Fibroblast of mammary gland (primary cell): ENCODE measurements at regions not wholly inside any gene's neighbourhood (a gene's known extent, or its start where the extent isn't known, plus 50 kb on each side); places are given as distances from the start of the nearest gene placed in this dataset.

Experiments
- DNase-seq: peaks from one replicate; pipeline ENCODE4 v3.0.0-alpha.2; 2010; ENCODE audit warnings: low read depth
- H3K4me3 ChIP-seq: 2 replicates; pipeline ENCODE4 v1.5.1; 2011; ENCODE audit warnings: low read depth, mild to moderate bottlenecking, low read length, moderate library complexity; ENCODE audit not compliant: control insufficient read depth
- TF ChIP-seq, protein P1 (sequence below): conservative IDR thresholded peaks from 2 replicates; pipeline ENCODE4 v1.5.1; 2011; ENCODE audit warnings: low read depth, low read length, inconsistent platforms; ENCODE audit not compliant: control insufficient read depth, insufficient read depth

DNA sequence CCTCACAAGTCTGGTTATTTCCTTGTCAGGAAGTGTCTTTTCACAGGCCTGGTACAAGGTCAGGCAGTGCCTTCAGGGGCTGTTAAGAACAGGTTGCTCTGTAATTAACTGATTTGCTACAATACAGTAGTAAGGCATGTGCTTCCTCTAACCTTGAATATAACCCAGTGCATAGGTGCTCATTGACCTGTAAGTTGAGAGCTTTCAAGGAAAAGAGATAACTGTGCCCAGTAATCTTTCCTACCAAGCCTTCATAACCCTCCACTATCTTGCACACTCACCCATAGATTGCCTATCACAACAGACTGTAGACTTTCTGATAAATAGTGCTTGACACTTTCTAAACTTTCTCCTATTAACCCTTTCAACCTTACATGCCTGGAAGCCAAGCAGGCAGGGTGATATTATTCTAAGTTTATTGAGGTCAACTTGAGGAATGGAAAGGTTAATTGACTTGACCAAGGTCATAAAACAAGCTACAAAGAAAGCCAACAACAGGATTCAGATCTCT, 148.1 kb downstream of the PPARGC1A start:
- TF ChIP-seq, protein P1, sequence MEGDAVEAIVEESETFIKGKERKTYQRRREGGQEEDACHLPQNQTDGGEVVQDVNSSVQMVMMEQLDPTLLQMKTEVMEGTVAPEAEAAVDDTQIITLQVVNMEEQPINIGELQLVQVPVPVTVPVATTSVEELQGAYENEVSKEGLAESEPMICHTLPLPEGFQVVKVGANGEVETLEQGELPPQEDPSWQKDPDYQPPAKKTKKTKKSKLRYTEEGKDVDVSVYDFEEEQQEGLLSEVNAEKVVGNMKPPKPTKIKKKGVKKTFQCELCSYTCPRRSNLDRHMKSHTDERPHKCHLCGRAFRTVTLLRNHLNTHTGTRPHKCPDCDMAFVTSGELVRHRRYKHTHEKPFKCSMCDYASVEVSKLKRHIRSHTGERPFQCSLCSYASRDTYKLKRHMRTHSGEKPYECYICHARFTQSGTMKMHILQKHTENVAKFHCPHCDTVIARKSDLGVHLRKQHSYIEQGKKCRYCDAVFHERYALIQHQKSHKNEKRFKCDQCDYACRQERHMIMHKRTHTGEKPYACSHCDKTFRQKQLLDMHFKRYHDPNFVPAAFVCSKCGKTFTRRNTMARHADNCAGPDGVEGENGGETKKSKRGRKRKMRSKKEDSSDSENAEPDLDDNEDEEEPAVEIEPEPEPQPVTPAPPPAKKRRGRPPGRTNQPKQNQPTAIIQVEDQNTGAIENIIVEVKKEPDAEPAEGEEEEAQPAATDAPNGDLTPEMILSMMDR, result no peak
- DNase-seq, result no peak
- H3K4me3 ChIP-seq, result no peak overlapping the region

DNA sequence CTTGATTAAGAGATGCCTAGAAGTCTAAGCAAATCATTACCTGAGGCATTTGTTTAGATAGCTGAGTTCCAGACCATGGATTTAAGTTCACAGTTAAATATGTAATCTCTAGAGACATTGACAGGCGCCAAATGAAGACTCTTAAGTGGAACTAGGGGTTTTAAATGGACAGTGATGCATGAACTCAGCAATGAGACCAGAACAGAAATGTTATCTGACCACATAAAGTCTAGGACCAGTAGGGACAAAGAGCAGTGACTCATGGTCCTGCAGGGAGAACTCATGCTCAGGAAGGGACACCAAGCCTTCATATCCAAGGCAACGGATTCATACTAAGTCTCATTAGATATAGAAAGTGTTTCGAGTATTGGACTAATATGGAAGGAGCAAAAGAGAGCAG, 152.3 kb downstream of the PPARGC1A start:
- TF ChIP-seq, protein P1, result no peak
- H3K4me3 ChIP-seq, result no peak overlapping the region
- DNase-seq, result no peak

DNA sequence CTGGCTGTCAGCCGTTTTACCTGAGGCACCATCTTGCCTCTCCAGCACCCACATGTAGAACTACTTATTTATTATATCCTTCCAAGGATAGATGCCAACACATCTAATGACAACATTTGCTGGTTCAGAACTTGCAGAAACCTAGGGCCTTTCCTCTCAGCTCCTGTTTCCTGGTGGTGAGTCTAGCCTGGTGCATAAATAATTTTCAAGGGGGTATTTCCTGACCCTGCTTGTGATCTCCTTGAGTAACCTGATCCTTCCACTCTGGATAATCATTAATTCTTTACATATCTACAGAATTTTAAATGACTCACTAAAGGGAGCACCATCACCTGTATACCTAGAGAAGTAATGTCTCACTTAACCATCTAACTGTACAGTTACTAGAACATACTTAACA, 153.4 kb downstream of the PPARGC1A start:
- TF ChIP-seq, protein P1, result no peak
- H3K4me3 ChIP-seq, result no peak overlapping the region
- no peak for DNase-seq

DNA sequence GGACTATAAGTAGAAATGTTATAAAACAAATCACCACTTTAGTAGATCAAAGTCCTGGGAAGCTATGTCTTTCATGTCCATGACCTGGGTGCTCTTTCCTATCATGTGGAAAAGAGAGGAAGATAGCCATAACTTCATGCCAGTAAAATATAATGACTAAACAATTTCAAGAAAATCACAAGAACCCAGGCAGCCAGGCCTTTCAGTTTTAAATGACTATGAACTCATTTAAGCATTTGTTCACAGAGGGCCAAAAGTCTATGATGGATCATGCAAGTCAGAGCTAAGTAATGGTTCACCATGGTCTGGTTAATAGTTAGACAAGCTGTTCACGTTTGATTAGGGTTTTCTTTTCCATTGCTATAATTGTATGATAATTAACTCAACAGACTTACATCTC, 155.8 kb downstream of the PPARGC1A start:
- no peak overlapping the region for H3K4me3 ChIP-seq

DNA sequence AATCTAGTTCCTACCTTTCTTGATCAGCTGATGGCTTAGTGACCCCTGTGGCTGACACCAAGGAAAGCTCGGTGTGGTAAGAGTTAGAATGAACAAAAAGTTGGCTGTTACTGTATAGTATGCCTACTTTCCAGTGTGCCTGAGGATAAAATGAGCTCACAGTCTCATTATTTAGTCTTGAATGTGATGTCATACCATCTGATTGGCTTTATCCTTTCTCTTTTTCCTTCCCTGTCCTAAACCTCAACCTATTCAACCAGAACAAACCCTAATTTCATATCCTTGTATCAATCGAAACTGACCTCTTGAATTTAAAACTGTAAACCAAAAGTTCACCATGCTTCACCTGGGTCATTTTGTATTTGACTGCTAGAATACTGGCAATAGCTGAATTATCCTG, 156.4 kb downstream of the PPARGC1A start:
- TF ChIP-seq, protein P1, result no peak
- DNase-seq, result no peak
- no peak overlapping the region for H3K4me3 ChIP-seq

More for the DNA sequence above, 155.8 kb downstream of the PPARGC1A start:
- DNase-seq, result no peak
- TF ChIP-seq, protein P1, result no peak

DNA sequence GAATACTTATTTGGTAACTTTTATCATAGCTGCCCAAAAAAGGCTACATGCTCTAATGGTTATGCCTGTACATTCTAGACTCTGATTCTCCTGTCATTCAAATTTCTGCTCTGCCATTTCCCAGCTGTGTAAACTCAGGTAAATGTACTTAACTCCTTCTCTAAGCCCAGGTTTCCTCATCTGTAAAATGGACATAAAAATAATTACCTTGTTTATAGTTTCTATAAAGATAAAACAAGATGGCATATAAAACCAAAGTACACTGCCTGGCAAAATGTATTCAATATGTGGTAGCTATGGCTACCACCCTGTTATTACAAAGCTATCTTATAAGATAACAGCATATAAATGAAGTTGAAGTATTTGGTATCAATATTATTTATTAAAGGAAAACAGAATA, 158.8 kb downstream of the PPARGC1A start:
- TF ChIP-seq, protein P1, result no peak
- no peak overlapping the region for H3K4me3 ChIP-seq

DNA sequence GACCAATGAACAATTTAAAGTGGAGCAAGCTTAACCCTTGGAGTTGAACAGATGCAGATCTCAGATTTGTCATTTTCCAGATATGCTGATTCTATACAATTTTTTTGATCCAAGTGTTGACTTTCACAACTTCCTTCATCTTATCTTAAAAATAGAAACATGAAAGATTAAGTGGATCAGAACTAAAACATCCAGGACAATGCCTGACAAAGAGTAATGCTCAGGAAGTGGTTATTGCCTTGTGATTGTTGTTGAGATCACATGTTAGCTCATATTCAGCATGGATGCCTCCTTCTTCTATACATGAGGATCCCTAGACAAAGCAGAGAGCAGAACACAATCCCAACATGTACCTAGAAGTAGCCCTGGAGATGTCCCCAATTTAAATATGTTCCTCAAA, 160.9 kb downstream of the PPARGC1A start:
- TF ChIP-seq, protein P1, result no peak
- DNase-seq, result no peak
- H3K4me3 ChIP-seq, result no peak overlapping the region

More for the DNA sequence above, 158.8 kb downstream of the PPARGC1A start:
- DNase-seq, result no peak
